GM21825 (cell line): ENCODE measurements at regions not wholly inside any gene's neighbourhood (a gene's known extent, or its start where the extent isn't known, plus 50 kb on each side); places are given as distances from the start of the nearest gene placed in this dataset.
"Not testable (repeated sequence)": the region's sequence is repeated elsewhere in the genome, so short reads cannot be mapped to it uniquely, and the experiment has no call there.

Experiments used
- ATAC-seq: cut with Tn5 transposase; IDR thresholded peaks from one replicate; pipeline ENCODE4 v1.9.1; 2021; ENCODE audit warnings: mild to moderate bottlenecking, moderate library complexity; ENCODE audit not compliant: unreplicated experiment

GRCh38 chr16:63896383-63897109 is 1225.3 kb downstream of the CDH11 start:
- no peak for ATAC-seq

GRCh38 chr16:63890723-63891122 is 1231.1 kb downstream of the CDH11 start:
- no peak for ATAC-seq

- no peak for ATAC-seq
Measured at GRCh38 chr16:63890081-63890480, 1231.8 kb downstream of the CDH11 start.

GRCh38 chr16:63883091-63883490 is 1238.8 kb downstream of the CDH11 start:
- ATAC-seq, result no peak

- no peak for ATAC-seq
Measured at GRCh38 chr16:63882576-63882975, 1239.3 kb downstream of the CDH11 start.

GRCh38 chr16:63880948-63881347 is 1240.9 kb downstream of the CDH11 start:
- no peak for ATAC-seq

- no peak for ATAC-seq
Measured at GRCh38 chr16:63877401-63877800, 1244.5 kb downstream of the CDH11 start.

- no peak for ATAC-seq
Measured at GRCh38 chr16:63876103-63876502, 1245.8 kb downstream of the CDH11 start.

- not testable (repeated sequence) for ATAC-seq
Measured at GRCh38 chr16:63860700-63861099, 1261.2 kb downstream of the CDH11 start.

- ATAC-seq, result no peak
Measured at GRCh38 chr16:63856537-63856936, 1265.3 kb downstream of the CDH11 start.

GRCh38 chr16:63850979-63851378 is 1270.9 kb downstream of the CDH11 start:
- no peak for ATAC-seq

GRCh38 chr16:63841271-63841670 is 1280.6 kb downstream of the CDH11 start:
- ATAC-seq, result no peak

- ATAC-seq, result no peak
Measured at GRCh38 chr16:63830061-63830460, 1291.8 kb downstream of the CDH11 start.

GRCh38 chr16:63822818-63823217 is 1299.0 kb downstream of the CDH11 start:
- ATAC-seq, result no peak

GRCh38 chr16:63816276-63816675 is 1305.6 kb downstream of the CDH11 start:
- no peak for ATAC-seq

GRCh38 chr16:63813862-63814261 is 1308.0 kb downstream of the CDH11 start:
- no peak for ATAC-seq

GRCh38 chr16:63808730-63809129 is 1313.1 kb downstream of the CDH11 start:
- no peak for ATAC-seq

- ATAC-seq, result no peak
Measured at GRCh38 chr16:63806794-63807506, 1314.9 kb downstream of the CDH11 start.

- ATAC-seq, result no peak
Measured at GRCh38 chr16:63804126-63804525, 1317.7 kb downstream of the CDH11 start.

GRCh38 chr16:63789603-63790002 is 1332.3 kb downstream of the CDH11 start:
- ATAC-seq, result no peak

- no peak for ATAC-seq
Measured at GRCh38 chr16:63787014-63787413, 1334.8 kb downstream of the CDH11 start.

GRCh38 chr16:63785170-63785569 is 1336.7 kb downstream of the CDH11 start:
- no peak for ATAC-seq
